ENCODE measurements at regions not wholly inside any gene's neighbourhood (a gene's known extent, or its start where the extent isn't known, plus 50 kb on each side); places are given as distances from the start of the nearest gene placed in this dataset.

GRCh38 chr4:151876381-151876988, 115.7 kb upstream of the GATB start (continued):
- no peak for TF ChIP-seq ZNF521 (tag by site-specific recombination; IDR thresholded peaks at IDR 0.05)
- no peak for TF ChIP-seq ZBTB21 (tag by site-specific recombination; IDR thresholded peaks at IDR 0.05)
- TF ChIP-seq, protein P1, sequence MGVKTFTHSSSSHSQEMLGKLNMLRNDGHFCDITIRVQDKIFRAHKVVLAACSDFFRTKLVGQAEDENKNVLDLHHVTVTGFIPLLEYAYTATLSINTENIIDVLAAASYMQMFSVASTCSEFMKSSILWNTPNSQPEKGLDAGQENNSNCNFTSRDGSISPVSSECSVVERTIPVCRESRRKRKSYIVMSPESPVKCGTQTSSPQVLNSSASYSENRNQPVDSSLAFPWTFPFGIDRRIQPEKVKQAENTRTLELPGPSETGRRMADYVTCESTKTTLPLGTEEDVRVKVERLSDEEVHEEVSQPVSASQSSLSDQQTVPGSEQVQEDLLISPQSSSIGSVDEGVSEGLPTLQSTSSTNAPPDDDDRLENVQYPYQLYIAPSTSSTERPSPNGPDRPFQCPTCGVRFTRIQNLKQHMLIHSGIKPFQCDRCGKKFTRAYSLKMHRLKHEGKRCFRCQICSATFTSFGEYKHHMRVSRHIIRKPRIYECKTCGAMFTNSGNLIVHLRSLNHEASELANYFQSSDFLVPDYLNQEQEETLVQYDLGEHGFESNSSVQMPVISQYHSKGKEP (tag by site-specific recombination; IDR thresholded peaks at IDR 0.05): no peak
- no peak for TF ChIP-seq ZNF311 (tag by site-specific recombination; IDR thresholded peaks at IDR 0.05; ENCODE audit: borderline replicate concordance)
- no peak for TF ChIP-seq ZIC2 (tag by site-specific recombination; IDR thresholded peaks at IDR 0.05)
- TF ChIP-seq ZNF354C (tag by site-specific recombination; IDR thresholded peaks at IDR 0.05; ENCODE audit: borderline replicate concordance, low read depth): no peak
- TF ChIP-seq ZBTB20 (tag by site-specific recombination; IDR thresholded peaks at IDR 0.05): no peak
- no peak for TF ChIP-seq PRDM1 (tag by site-specific recombination; IDR thresholded peaks at IDR 0.05)
- no peak for TF ChIP-seq ZNF157 (tag by site-specific recombination; IDR thresholded peaks at IDR 0.05)
- TF ChIP-seq YY2 (tag by site-specific recombination; IDR thresholded peaks at IDR 0.05): no peak

DNA sequence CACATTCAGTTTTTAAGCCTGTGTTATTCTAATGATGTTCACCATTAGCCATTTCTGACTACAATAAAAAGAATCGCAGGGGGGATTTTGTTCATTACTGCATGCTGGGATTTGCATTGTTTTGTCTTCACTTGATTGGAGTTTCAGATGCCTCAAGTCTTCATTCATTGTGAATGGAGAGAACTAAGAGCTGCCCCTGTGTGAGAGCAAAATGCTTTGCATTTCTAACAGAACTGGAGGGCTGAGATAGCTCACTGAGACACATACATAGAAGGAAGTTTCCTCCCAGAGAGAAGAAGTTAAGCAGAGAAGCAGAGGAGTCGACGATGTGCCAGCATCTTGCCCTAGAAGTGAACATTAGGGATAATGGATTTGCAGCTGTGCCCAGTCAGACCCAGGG, 113.5 kb upstream of the GATB start:
- CTCF ChIA-PET: interaction anchor here (1.4 kb wide), 1 partner anchor 52 kb away, joined by 3 read pairs; no protein-coding TSS in a partner anchor
- no peak overlapping the region for H3K27ac ChIP-seq (ENCODE audit: extremely low read depth, low read depth, low read length)

DNA sequence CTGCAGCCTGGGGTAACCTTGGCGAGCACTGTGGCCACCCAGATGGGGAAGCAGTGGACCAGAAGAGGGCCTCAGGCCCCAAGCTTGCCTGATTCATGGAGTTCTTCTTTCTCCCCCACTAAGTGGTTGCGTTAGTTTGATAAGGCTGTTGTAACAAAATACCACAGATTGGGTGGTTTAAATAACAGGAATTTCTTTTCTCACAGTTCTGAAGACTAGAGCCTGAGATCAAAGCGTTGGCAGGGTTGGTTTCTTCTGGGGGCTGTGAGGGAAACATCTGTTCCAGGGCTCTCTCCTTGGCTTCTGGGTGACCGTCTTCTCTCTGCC, 105.7 kb upstream of the GATB start:
- CTCF ChIA-PET: no interaction called here
- no peaks in the 10 kb centered on the region for H3K4me1 ChIP-seq (ENCODE audit: control insufficient read depth, insufficient read depth, low read length)
- no peak overlapping the region for H3K4me3 ChIP-seq (ENCODE audit: low read depth, low read length)
- H3K36me3 ChIP-seq (ENCODE audit: control insufficient read depth in 2 of 2, insufficient read depth in 1 of 2, low read length in 2 of 2): no peaks in the 10 kb centered on the region
- no peaks in the 10 kb centered on the region for H3K9me3 ChIP-seq (ENCODE audit: control insufficient read depth, insufficient read depth, low read depth, low read length)
- POLR2A ChIA-PET: interaction anchor here (0.7 kb wide), 1 partner anchor 36 kb away, joined by 4 read pairs; no protein-coding TSS in a partner anchor
- TF ChIP-seq REPIN1 (tag by site-specific recombination; IDR thresholded peaks at IDR 0.05; ENCODE audit: low read depth): no peak
- no peak for TF ChIP-seq ZNF132 (tag by site-specific recombination; IDR thresholded peaks at IDR 0.05; ENCODE audit: borderline replicate concordance)
- no peak for TF ChIP-seq ZNF596 (tag by site-specific recombination; IDR thresholded peaks at IDR 0.05)
- TF ChIP-seq, protein P1 (tag by site-specific recombination; IDR thresholded peaks at IDR 0.05): no peak
- no peak for TF ChIP-seq ZXDB (tag by site-specific recombination; IDR thresholded peaks at IDR 0.05)
- no peak for TF ChIP-seq ZNF350 (tag by site-specific recombination; IDR thresholded peaks at IDR 0.05)
- no peak overlapping the region for H3K27ac ChIP-seq (ENCODE audit: extremely low read depth, low read depth, low read length)

More for the DNA sequence above, 113.5 kb upstream of the GATB start:
- Histone ChIP-seq H3K4me1 (ENCODE audit: control insufficient read depth, insufficient read depth, low read length) (no peaks in the 10 kb centered on the region), H3K9me3 (ENCODE audit: control insufficient read depth, insufficient read depth, low read depth, low read length) (no peaks in the 10 kb centered on the region), H3K36me3 (ENCODE audit: control insufficient read depth in 2 of 2, insufficient read depth in 1 of 2, low read length in 2 of 2) (no peaks in the 10 kb centered on the region), H3K4me3 (ENCODE audit: low read depth, low read length) (no peak overlapping the region)
- no peak for TF ChIP-seq CTCF (tag by site-specific recombination; IDR thresholded peaks at IDR 0.05)
- TF ChIP-seq, protein P2, sequence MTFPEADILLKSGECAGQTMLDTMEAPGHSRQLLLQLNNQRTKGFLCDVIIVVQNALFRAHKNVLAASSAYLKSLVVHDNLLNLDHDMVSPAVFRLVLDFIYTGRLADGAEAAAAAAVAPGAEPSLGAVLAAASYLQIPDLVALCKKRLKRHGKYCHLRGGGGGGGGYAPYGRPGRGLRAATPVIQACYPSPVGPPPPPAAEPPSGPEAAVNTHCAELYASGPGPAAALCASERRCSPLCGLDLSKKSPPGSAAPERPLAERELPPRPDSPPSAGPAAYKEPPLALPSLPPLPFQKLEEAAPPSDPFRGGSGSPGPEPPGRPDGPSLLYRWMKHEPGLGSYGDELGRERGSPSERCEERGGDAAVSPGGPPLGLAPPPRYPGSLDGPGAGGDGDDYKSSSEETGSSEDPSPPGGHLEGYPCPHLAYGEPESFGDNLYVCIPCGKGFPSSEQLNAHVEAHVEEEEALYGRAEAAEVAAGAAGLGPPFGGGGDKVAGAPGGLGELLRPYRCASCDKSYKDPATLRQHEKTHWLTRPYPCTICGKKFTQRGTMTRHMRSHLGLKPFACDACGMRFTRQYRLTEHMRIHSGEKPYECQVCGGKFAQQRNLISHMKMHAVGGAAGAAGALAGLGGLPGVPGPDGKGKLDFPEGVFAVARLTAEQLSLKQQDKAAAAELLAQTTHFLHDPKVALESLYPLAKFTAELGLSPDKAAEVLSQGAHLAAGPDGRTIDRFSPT (tag by site-specific recombination; IDR thresholded peaks at IDR 0.05): no peak
- TF ChIP-seq ZNF175 (tag by site-specific recombination; IDR thresholded peaks at IDR 0.05): no peak
- no peak for TF ChIP-seq ZNF19 (tag by site-specific recombination; IDR thresholded peaks at IDR 0.05; ENCODE audit: low read depth)
- no peak for TF ChIP-seq ZFP3 (tag by site-specific recombination; IDR thresholded peaks at IDR 0.05; ENCODE audit: low read depth)
- no peak for TF ChIP-seq ZNF677 (tag by site-specific recombination; IDR thresholded peaks at IDR 0.05)
- POLR2A ChIA-PET: no interaction called here
